RWPE1 (cell line): ENCODE measurements at regions not wholly inside any gene's neighbourhood (a gene's known extent, or its start where the extent isn't known, plus 50 kb on each side); places are given as distances from the start of the nearest gene placed in this dataset.

ENCODE experiments used
- CTCF ChIA-PET: fragments of 350-600 bp; sonication (Branson Sonifier 250); formaldehyde crosslinking; extraction: SDS; loops from one replicate; lab custom pipeline; 2021; lab: Yijun Ruan, JAX
- POLR2A ChIA-PET: fragments of 400-600 bp; formaldehyde crosslinking; extraction: SDS; loops from one replicate; lab custom pipeline; 2020; ENCODE audit warnings: antibody characterized with exemption; ENCODE audit not compliant: low non-redundant PET; lab: Yijun Ruan, JAX
- DNase-seq: peaks from one replicate; pipeline ENCODE4 v3.0.0; 2012; ENCODE audit warnings: low spot score
- H3K27ac ChIP-seq: fragments of 450-650 bp; 2 replicates; pipeline ENCODE4 v1.5.1; 2017
- TF ChIP-seq, protein P1 (sequence below): fragments of 450-650 bp; conservative IDR thresholded peaks from 2 replicates; pipeline ENCODE4 v1.5.1; 2017; ENCODE audit warnings: low read depth, mild to moderate bottlenecking

GRCh38 chr5:121762426-121762825 lies 89.3 kb upstream of the FTMT start:
- POLR2A ChIA-PET: no interaction called here
- CTCF ChIA-PET: interaction anchor here (0.6 kb wide), 1 partner anchor 403 kb away, joined by 3 read pairs; no protein-coding TSS in a partner anchor
- DNase-seq: no peak
- no peak overlapping the region for H3K27ac ChIP-seq
- TF ChIP-seq, protein P1, sequence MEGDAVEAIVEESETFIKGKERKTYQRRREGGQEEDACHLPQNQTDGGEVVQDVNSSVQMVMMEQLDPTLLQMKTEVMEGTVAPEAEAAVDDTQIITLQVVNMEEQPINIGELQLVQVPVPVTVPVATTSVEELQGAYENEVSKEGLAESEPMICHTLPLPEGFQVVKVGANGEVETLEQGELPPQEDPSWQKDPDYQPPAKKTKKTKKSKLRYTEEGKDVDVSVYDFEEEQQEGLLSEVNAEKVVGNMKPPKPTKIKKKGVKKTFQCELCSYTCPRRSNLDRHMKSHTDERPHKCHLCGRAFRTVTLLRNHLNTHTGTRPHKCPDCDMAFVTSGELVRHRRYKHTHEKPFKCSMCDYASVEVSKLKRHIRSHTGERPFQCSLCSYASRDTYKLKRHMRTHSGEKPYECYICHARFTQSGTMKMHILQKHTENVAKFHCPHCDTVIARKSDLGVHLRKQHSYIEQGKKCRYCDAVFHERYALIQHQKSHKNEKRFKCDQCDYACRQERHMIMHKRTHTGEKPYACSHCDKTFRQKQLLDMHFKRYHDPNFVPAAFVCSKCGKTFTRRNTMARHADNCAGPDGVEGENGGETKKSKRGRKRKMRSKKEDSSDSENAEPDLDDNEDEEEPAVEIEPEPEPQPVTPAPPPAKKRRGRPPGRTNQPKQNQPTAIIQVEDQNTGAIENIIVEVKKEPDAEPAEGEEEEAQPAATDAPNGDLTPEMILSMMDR: no peak

GRCh38 chr5:121763665-121764064 lies 88.0 kb upstream of the FTMT start:
- no peak for DNase-seq
- ChIA-PET POLR2A (no interaction called here), CTCF (no interaction called here)
- no peak overlapping the region for H3K27ac ChIP-seq
- TF ChIP-seq, protein P1: no peak

GRCh38 chr5:121780406-121780805 lies 71.3 kb upstream of the FTMT start:
- no peak for DNase-seq
- ChIA-PET POLR2A (no interaction called here), CTCF (no interaction called here)
- no peak overlapping the region for H3K27ac ChIP-seq
- TF ChIP-seq, protein P1: no peak

GRCh38 chr5:121783700-121784099 lies 68.0 kb upstream of the FTMT start:
- CTCF ChIA-PET: no interaction called here
- TF ChIP-seq, protein P1: no peak
- POLR2A ChIA-PET: no interaction called here
- no peak for DNase-seq
- no peak overlapping the region for H3K27ac ChIP-seq

DNA sequence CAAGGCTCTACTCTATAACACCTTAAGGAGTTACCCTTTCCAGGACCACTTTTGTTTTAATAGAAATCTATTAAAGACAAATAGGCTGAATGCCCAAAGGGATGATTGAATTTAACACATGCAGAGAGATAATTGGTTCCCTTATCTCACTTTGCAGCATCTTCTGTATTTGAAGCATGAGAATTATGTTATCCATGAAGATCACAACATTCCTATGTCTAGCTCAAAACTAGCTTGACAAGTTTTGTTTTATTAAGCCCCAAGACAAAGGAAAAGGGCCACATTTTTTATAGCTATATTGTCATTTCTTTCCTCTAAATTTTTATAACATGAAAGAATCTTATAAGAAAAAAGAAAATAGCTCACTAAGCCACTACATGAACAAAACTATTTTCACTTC lies 57.9 kb upstream of the FTMT start:
- POLR2A ChIA-PET: no interaction called here
- CTCF ChIA-PET: interaction anchor here (0.6 kb wide), 2 partner anchors 34 to 69 kb away, joined by 3 to 5 read pairs; no protein-coding TSS in a partner anchor
- TF ChIP-seq, protein P1: no peak
- no peak for DNase-seq
- H3K27ac ChIP-seq: no peak overlapping the region

GRCh38 chr5:121795511-121795910 lies 56.2 kb upstream of the FTMT start:
- H3K27ac ChIP-seq: no peak overlapping the region
- DNase-seq: no peak
- TF ChIP-seq, protein P1: no peak
- CTCF ChIA-PET: no interaction called here
- POLR2A ChIA-PET: no interaction called here
